HFF-Myc (cell line): ENCODE measurements at regions not wholly inside any gene's neighbourhood (a gene's known extent, or its start where the extent isn't known, plus 50 kb on each side); places are given as distances from the start of the nearest gene placed in this dataset.
A peak's percentile ranks its signal among the peaks of the same experiment; 100 is the strongest.

Experiments used
- DNase-seq: peaks from one replicate; pipeline ENCODE4 v3.0.0-alpha.2; 2011; ENCODE audit warnings: low read depth; ENCODE audit errors: extremely low read depth
- H3K4me3 ChIP-seq: replicated peaks from 2 replicates; pipeline ENCODE4 v1.5.1; 2011; ENCODE audit warnings: low read depth, mild to moderate bottlenecking, control low read depth, low read length
- CTCF ChIP-seq: IDR thresholded peaks from 2 replicates; pipeline ENCODE4 v1.5.1; 2012; ENCODE audit warnings: mild to moderate bottlenecking, low read depth, low read length, control low read depth; ENCODE audit errors: missing control alignments

- TF ChIP-seq CTCF, result no peak
- DNase-seq, result no peak
- H3K4me3 ChIP-seq, result no peak overlapping the region
Observed at GRCh38 chr7:51451751-51452476, 135.3 kb upstream of the COBL start.

GRCh38 chr7:51450541-51450940 lies 133.9 kb upstream of the COBL start:
- H3K4me3 ChIP-seq, result no peak overlapping the region
- TF ChIP-seq CTCF, result no peak
- no peak for DNase-seq

- H3K4me3 ChIP-seq, result no peak overlapping the region
- no peak for DNase-seq
- TF ChIP-seq CTCF, result no peak
Observed at GRCh38 chr7:51446785-51447184, 130.2 kb upstream of the COBL start.

GRCh38 chr7:51446356-51446755 lies 129.7 kb upstream of the COBL start:
- no peak for DNase-seq

GRCh38 chr7:51444936-51445335 lies 128.3 kb upstream of the COBL start:
- no peak for DNase-seq
- TF ChIP-seq CTCF, result no peak
- H3K4me3 ChIP-seq, result no peak overlapping the region

More at GRCh38 chr7:51446356-51446755, 129.7 kb upstream of the COBL start:
- TF ChIP-seq CTCF, result no peak
- H3K4me3 ChIP-seq, result no peak overlapping the region

GRCh38 chr7:51430480-51431086 lies 114.0 kb upstream of the COBL start:
- DNase-seq, result peak; percentile 3
- TF ChIP-seq CTCF, result peak; percentile 61
- no peak overlapping the region for H3K4me3 ChIP-seq
